Adrenal gland (tissue), 9 donors: ENCODE measurements at regions not wholly inside any gene's neighbourhood (a gene's known extent, or its start where the extent isn't known, plus 50 kb on each side); places are given as distances from the start of the nearest gene placed in this dataset.

Source experiments
- DNase-seq, 7 donors: peaks; one replicate each; pipeline ENCODE4 v3.0.0-alpha.2; 2019 to 2020
- H3K27ac ChIP-seq, 5 donors: fragments of 200-600 bp; sonication (generic) in 4 of 5; 1 replicate in 3 of 5; 2 replicates in 2 of 5; pipeline versions ENCODE4 v1.5.1 to v1.8.0; 2016 to 2020; ENCODE audit warnings: mild to moderate bottlenecking in 1 of 5
- H3K27me3 ChIP-seq: fragments of 200-600 bp; 2 replicates; pipeline ENCODE4 v1.8.0; 2021
- H3K36me3 ChIP-seq, 2 donors: fragments of 200-600 bp; replicated peaks in 1 of 2; 1 replicate in 1 of 2; 2 replicates in 1 of 2; pipeline versions ENCODE4 v1.5.1 to v1.8.0; 2018 to 2022
- H3K4me1 ChIP-seq, 2 donors: fragments of 200-600 bp; replicated peaks in 1 of 2; 1 replicate in 1 of 2; 2 replicates in 1 of 2; pipeline versions ENCODE4 v1.5.1 to v1.8.0; 2018 to 2021
- H3K4me3 ChIP-seq, 4 donors: fragments of 200-600 bp; sonication (generic) in 3 of 4; one replicate each; pipeline ENCODE4 v1.5.1; 2016 to 2018
- H3K9me3 ChIP-seq, 3 donors: fragments of 200-600 bp; sonication (generic) in 1 of 3; replicated peaks in 1 of 3; 1 replicate in 2 of 3; 2 replicates in 1 of 3; pipeline versions ENCODE4 v1.5.1 to v1.8.0; 2016 to 2021
- CTCF ChIP-seq, 6 experiments: fragments of 450-650 bp in 4 of 6; fragments of 200-600 bp in 2 of 6; sonication (generic) in 1 of 6; IDR thresholded peaks; 1 replicate in 5 of 6; 2 replicates in 1 of 6; pipeline versions ENCODE4 v1.5.1 to v1.8.0; 2016 to 2021; ENCODE audit warnings: antibody characterized with exemption in 6 of 6, mild to moderate bottlenecking in 2 of 6, moderate library complexity in 1 of 6
- POLR2A ChIP-seq, 2 donors: fragments of 450-650 bp; IDR thresholded peaks; one replicate each; pipeline ENCODE4 v1.6.1; 2017; ENCODE audit warnings: antibody characterized with exemption in 2 of 2, mild to moderate bottlenecking in 2 of 2, moderate library complexity in 1 of 2
- WGBS, 4 donors: extraction: QIAGEN DNeasy Blood & Tissue Kit in 2 of 4; methylation state at CpG; one replicate each; pipeline versions ENCODE4 v1.1.5 to v1.1.7; 2013 to 2017; 5-methylcytosine and 5-hydroxymethylcytosine counted together
- intact Hi-C, 2 donors: fragments of 100-400 bp; cut with DNase I; formaldehyde crosslinking; loops; one replicate each; pipeline versions ENCODE4 v1.14.1 to v1.15.0; 2022 to 2023
- donor health status: healthy with polysubstance abuse.
- donor health status: Bipolar disorder and iron deficiency.
- donor health status: DM: yes; HTN: yes; CAD: no.
- donor health status: DM: no; HTN: no; CAD: no.
- donor health status: DM: no; HTN: no; CAD: no.

DNA sequence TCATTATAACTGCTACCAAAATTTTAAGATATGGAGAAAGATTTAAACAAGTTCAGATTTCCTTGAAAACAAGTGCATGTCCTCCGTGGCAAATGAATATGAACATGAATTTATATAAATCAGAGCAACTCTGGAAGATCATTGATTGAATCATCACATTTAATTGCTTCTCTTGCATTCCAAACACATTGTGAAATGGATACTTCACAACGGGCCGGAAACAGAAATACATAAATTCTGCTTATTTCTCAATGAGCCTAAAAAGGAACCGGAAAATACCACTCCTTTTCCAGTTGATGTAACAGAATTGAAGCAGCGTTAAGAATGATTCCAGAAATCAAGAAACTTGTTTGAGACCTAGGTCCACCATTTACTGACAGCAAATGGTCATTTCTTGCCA, 134.6 kb upstream of the BTN3A2 start:
- DNase-seq = no peak
- Histone ChIP-seq H3K9me3 (no peaks in the 10 kb centered on the region), H3K27me3 (no peaks in the 10 kb centered on the region), H3K27ac (peak overlapping the region in 1 of 5 donors; percentile 21), H3K4me3 (no peak overlapping the region), H3K36me3 (no peaks in the 10 kb centered on the region), H3K4me1 (peaks cover 0 to 10% of the 10 kb centered on the region in 2 donors)
- TF ChIP-seq CTCF (IDR thresholded peaks at IDR 0.05) = no peak
- no peak for TF ChIP-seq POLR2A (IDR thresholded peaks at IDR 0.05)
- intact Hi-C loops = no loop called here
- 77 to 83% (median 80%) methylated on average over 5 of the region's 5 CpGs for WGBS, 4 donors

- intact Hi-C loops = no loop called here
- WGBS, 4 donors = 93 to 97% (median 94%) methylated on average over 5 of the region's 5 CpGs
- TF ChIP-seq CTCF (IDR thresholded peaks at IDR 0.05) (no peak), POLR2A (IDR thresholded peaks at IDR 0.05) (no peak)
- H3K27me3 ChIP-seq = no peaks in the 10 kb centered on the region
- no peak for DNase-seq
- no peak overlapping the region for H3K27ac ChIP-seq
- no peaks in the 10 kb centered on the region for H3K36me3 ChIP-seq
- H3K4me3 ChIP-seq = no peak overlapping the region
- H3K4me1 ChIP-seq = peaks cover 0 to 10% of the 10 kb centered on the region in 2 donors
- H3K9me3 ChIP-seq = no peaks in the 10 kb centered on the region
These were observed 133.9 kb upstream of the BTN3A2 start for GRCh38 chr6:26231006-26231587.

DNA sequence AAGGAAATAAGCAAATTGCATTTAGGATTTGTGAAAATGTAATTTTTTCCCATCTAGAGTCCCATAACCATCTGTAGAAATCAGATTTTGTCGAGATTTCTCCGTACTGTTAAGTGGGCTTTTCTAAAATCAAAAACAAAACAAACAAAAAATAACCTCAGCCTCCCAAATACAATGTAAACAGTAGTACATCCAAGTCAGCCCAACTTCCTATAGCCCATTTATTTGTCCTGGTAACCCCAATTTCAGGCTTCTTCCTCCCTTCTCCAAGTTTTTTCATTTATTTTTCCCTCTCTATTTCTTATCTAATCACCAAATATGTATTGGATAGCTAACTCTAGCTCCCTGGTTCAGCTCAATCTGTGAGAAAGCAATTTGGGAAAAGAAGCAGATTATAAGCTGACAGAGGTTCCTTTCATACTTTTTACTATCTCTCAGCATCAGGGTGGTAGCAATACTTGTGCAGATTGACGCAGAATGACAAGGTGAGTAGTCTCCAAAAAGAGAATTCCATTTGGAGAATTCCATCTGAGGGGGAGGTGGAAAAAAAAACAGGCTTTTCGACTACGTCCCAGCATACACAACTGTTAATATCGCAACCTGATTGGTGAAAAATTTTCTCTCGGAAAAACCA, 132.6 kb upstream of the BTN3A2 start:
- intact Hi-C loops = no loop called here
- peaks cover 0 to 10% of the 10 kb centered on the region in 2 donors for H3K4me1 ChIP-seq
- H3K27ac ChIP-seq = no peak overlapping the region
- H3K36me3 ChIP-seq = no peaks in the 10 kb centered on the region
- no peaks in the 10 kb centered on the region for H3K27me3 ChIP-seq
- peak overlapping the region in 1 of 4 donors; percentile 66 for H3K4me3 ChIP-seq
- no peak for DNase-seq
- no peak for TF ChIP-seq POLR2A (IDR thresholded peaks at IDR 0.05)
- no peak for TF ChIP-seq CTCF (IDR thresholded peaks at IDR 0.05)
- no peaks in the 10 kb centered on the region for H3K9me3 ChIP-seq
- 34 to 36% (median 35%) methylated on average over 7 of the region's 7 CpGs for WGBS, 4 donors

DNA sequence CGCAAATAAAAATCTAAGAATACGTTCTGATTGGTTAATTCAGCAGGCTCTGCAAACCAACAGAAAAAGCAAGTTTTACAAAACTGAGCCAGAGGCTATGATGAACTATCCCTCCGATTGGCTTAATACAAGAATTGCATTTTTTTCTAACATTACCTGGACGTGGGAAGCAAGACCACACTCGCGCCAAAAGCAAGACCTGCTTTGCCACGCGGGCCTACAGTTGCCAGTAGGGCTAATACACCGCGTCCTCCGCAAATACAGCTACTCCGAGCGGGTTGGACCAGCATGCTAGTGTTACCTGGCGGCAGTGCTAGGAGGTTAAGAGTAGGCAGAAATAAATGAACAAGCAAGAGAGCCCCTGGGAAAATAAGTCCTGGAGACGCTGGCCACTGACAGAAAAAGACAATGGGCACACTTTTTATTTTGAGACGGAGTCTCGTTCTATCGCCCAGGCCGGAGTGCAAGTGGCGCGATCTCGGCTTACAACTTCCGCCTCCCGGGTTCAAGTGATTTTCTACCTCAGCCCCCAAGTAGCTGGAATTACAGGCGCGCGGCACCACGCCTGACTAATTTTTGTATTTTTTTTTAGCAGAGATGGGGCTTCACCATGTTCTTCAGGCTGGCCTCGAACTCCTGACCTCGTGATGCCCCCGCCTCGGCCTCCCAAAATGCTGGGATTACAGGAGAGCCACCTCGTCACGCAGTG, 131.9 kb upstream of the BTN3A2 start:
- Histone ChIP-seq H3K9me3 (no peaks in the 10 kb centered on the region), H3K36me3 (no peaks in the 10 kb centered on the region), H3K27me3 (no peaks in the 10 kb centered on the region), H3K4me3 (peak overlapping the region in 2 of 4 donors; percentile 31 to 66), H3K4me1 (peaks cover 0 to 10% of the 10 kb centered on the region in 2 donors), H3K27ac (peak overlapping the region in 3 of 5 donors; percentile 74 to 79 (median 78))
- DNase-seq = peak in 2 of 7 donors; percentile 31 to 52
- 4 to 10% (median 9%) methylated on average over 30 to 34 of the region's 34 CpGs for WGBS, 4 donors
- peak in 1 of 6 experiments; percentile 16 for TF ChIP-seq CTCF (IDR thresholded peaks at IDR 0.05)
- TF ChIP-seq POLR2A (IDR thresholded peaks at IDR 0.05) = peak in 1 of 2 donors; percentile 40
- intact Hi-C loops = no loop called here
